Bronchial epithelial cell (primary cell): ENCODE measurements at regions not wholly inside any gene's neighbourhood (a gene's known extent, or its start where the extent isn't known, plus 50 kb on each side); places are given as distances from the start of the nearest gene placed in this dataset.
"Not testable (repeated sequence)": the region's sequence is repeated elsewhere in the genome, so short reads cannot be mapped to it uniquely, and the experiment has no call there.

ENCODE experiments used
- DNase-seq: peaks from one replicate; pipeline ENCODE4 v3.0.0-alpha.2; 2010; ENCODE audit warnings: low read depth
- FAIRE-seq: peaks from 2 replicates; lab custom pipeline; 2011; peaks lifted over from hg19 to GRCh38; lab: Jason Lieb, UNC
- H3K27me3 ChIP-seq: 2 replicates; pipeline ENCODE4 v1.5.1; 2011; ENCODE audit warnings: low read length; ENCODE audit not compliant: control insufficient read depth, insufficient read depth
- H3K36me3 ChIP-seq: 2 replicates; pipeline ENCODE4 v1.5.1; 2011; ENCODE audit warnings: low read length; ENCODE audit not compliant: control insufficient read depth, insufficient read depth
- H3K4me3 ChIP-seq: 2 replicates; pipeline ENCODE4 v1.5.1; 2011; ENCODE audit warnings: mild to moderate bottlenecking, low read depth, low read length, control low read depth
- CTCF ChIP-seq: IDR thresholded peaks from 2 replicates; pipeline ENCODE4 v1.5.1; 2011; ENCODE audit warnings: mild to moderate bottlenecking, moderate library complexity, low read length, control low read depth, inconsistent platforms; ENCODE audit not compliant: insufficient read depth, severe bottlenecking

GRCh38 chr1:147384804-147385203 is 142.3 kb downstream of the CHD1L start:
- peak; percentile 43 for FAIRE-seq
- no peaks in the 10 kb centered on the region for H3K27me3 ChIP-seq

GRCh38 chr1:147388969-147389368 is 146.5 kb downstream of the CHD1L start:
- no peak for FAIRE-seq
- Histone ChIP-seq H3K4me3 (no peak overlapping the region), H3K36me3 (no peaks in the 10 kb centered on the region), H3K27me3 (no peaks in the 10 kb centered on the region)
- no peak for DNase-seq
- TF ChIP-seq CTCF: no peak

More at GRCh38 chr1:147384804-147385203, 142.3 kb downstream of the CHD1L start:
- Histone ChIP-seq H3K4me3 (no peak overlapping the region), H3K36me3 (no peaks in the 10 kb centered on the region)
- peak; percentile 2 for DNase-seq
- TF ChIP-seq CTCF: no peak

GRCh38 chr1:147389532-147390184 is 147.2 kb downstream of the CHD1L start:
- FAIRE-seq: peak; percentile 68

GRCh38 chr1:147390185-147390542 is 147.7 kb downstream of the CHD1L start:
- FAIRE-seq (no peak), DNase-seq (no peak)
- H3K27me3 ChIP-seq: no peaks in the 10 kb centered on the region
- no peaks in the 10 kb centered on the region for H3K36me3 ChIP-seq
- no peak for TF ChIP-seq CTCF
- H3K4me3 ChIP-seq: no peak overlapping the region

More at GRCh38 chr1:147389532-147390184, 147.2 kb downstream of the CHD1L start:
- peak; percentile 74 for TF ChIP-seq CTCF
- peak; percentile 47 for DNase-seq
- no peak overlapping the region for H3K4me3 ChIP-seq
- H3K36me3 ChIP-seq: no peaks in the 10 kb centered on the region
- no peaks in the 10 kb centered on the region for H3K27me3 ChIP-seq

- Histone ChIP-seq H3K4me3 (no peak overlapping the region), H3K36me3 (no peaks in the 10 kb centered on the region), H3K27me3 (no peaks in the 10 kb centered on the region)
- TF ChIP-seq CTCF: no peak
- DNase-seq (no peak), FAIRE-seq (no peak)
These were observed 148.6 kb downstream of the CHD1L start for GRCh38 chr1:147391114-147391513.

- not testable (repeated sequence) for FAIRE-seq, H3K27me3 ChIP-seq, H3K36me3 ChIP-seq, H3K4me3 ChIP-seq, DNase-seq
These were observed 138.8 kb upstream of the BCL9 start for GRCh38 chr1:147402326-147403045.

GRCh38 chr1:147404344-147404743 is 137.0 kb upstream of the BCL9 start:
- DNase-seq, H3K4me3 ChIP-seq, FAIRE-seq, H3K27me3 ChIP-seq, H3K36me3 ChIP-seq: not testable (repeated sequence)
